Panc1 (cell line): ENCODE measurements at regions not wholly inside any gene's neighbourhood (a gene's known extent, or its start where the extent isn't known, plus 50 kb on each side); places are given as distances from the start of the nearest gene placed in this dataset.
"Not testable (repeated sequence)": the region's sequence is repeated elsewhere in the genome, so short reads cannot be mapped to it uniquely, and the experiment has no call there.

Source experiments
- POLR2AphosphoS5 ChIP-seq: IDR thresholded peaks from 2 replicates; pipeline ENCODE4 v1.6.1; 2012; ENCODE audit warnings: mild to moderate bottlenecking, low read depth, low read length, moderate library complexity
- TF ChIP-seq, protein P1 (sequence below), 2 experiments: IDR thresholded peaks; 2 replicates each; pipeline ENCODE4 v1.6.1; 2011 to 2012; ENCODE audit warnings: low read depth in 2 of 2, control low read depth in 1 of 2, low read length in 1 of 2, mild to moderate bottlenecking in 1 of 2, moderate library complexity in 1 of 2; ENCODE audit not compliant: insufficient read depth in 1 of 2
- TF ChIP-seq, protein P2 (sequence below): fragments of 450-650 bp; IDR thresholded peaks from 2 replicates; pipeline ENCODE4 v1.5.1; 2017; ENCODE audit warnings: mild to moderate bottlenecking

DNA sequence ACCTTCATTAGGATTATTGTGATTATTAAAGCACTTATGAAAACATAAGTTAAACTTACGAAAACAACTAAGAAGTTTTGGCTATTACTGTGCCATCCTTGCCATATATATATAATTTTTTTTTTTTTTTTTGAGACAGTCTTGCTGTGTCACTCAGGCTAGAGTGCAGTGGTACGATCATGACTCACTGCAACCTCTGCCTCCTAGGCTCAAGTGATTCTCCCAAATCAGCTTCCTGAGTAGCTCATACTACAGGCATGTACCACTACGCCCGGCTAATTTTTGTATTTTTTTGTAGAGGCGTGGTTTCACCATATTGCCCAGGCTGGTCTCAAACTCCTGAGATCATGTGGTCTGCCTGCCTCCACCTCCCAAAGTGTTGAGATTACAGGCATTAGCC lies 91.0 kb upstream of the GARIN1A start:
- TF ChIP-seq, protein P1, sequence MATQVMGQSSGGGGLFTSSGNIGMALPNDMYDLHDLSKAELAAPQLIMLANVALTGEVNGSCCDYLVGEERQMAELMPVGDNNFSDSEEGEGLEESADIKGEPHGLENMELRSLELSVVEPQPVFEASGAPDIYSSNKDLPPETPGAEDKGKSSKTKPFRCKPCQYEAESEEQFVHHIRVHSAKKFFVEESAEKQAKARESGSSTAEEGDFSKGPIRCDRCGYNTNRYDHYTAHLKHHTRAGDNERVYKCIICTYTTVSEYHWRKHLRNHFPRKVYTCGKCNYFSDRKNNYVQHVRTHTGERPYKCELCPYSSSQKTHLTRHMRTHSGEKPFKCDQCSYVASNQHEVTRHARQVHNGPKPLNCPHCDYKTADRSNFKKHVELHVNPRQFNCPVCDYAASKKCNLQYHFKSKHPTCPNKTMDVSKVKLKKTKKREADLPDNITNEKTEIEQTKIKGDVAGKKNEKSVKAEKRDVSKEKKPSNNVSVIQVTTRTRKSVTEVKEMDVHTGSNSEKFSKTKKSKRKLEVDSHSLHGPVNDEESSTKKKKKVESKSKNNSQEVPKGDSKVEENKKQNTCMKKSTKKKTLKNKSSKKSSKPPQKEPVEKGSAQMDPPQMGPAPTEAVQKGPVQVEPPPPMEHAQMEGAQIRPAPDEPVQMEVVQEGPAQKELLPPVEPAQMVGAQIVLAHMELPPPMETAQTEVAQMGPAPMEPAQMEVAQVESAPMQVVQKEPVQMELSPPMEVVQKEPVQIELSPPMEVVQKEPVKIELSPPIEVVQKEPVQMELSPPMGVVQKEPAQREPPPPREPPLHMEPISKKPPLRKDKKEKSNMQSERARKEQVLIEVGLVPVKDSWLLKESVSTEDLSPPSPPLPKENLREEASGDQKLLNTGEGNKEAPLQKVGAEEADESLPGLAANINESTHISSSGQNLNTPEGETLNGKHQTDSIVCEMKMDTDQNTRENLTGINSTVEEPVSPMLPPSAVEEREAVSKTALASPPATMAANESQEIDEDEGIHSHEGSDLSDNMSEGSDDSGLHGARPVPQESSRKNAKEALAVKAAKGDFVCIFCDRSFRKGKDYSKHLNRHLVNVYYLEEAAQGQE (IDR thresholded peaks at IDR 0.05; ENCODE audit: insufficient read depth in 1 of 2, low read depth in 2 of 2, low read length in 1 of 2): not testable (repeated sequence)
- TF ChIP-seq, protein P2, sequence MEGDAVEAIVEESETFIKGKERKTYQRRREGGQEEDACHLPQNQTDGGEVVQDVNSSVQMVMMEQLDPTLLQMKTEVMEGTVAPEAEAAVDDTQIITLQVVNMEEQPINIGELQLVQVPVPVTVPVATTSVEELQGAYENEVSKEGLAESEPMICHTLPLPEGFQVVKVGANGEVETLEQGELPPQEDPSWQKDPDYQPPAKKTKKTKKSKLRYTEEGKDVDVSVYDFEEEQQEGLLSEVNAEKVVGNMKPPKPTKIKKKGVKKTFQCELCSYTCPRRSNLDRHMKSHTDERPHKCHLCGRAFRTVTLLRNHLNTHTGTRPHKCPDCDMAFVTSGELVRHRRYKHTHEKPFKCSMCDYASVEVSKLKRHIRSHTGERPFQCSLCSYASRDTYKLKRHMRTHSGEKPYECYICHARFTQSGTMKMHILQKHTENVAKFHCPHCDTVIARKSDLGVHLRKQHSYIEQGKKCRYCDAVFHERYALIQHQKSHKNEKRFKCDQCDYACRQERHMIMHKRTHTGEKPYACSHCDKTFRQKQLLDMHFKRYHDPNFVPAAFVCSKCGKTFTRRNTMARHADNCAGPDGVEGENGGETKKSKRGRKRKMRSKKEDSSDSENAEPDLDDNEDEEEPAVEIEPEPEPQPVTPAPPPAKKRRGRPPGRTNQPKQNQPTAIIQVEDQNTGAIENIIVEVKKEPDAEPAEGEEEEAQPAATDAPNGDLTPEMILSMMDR: not testable (repeated sequence)
- TF ChIP-seq POLR2AphosphoS5: not testable (repeated sequence)
